ENCODE measurements at regions not wholly inside any gene's neighbourhood (a gene's known extent, or its start where the extent isn't known, plus 50 kb on each side); places are given as distances from the start of the nearest gene placed in this dataset.

DNA sequence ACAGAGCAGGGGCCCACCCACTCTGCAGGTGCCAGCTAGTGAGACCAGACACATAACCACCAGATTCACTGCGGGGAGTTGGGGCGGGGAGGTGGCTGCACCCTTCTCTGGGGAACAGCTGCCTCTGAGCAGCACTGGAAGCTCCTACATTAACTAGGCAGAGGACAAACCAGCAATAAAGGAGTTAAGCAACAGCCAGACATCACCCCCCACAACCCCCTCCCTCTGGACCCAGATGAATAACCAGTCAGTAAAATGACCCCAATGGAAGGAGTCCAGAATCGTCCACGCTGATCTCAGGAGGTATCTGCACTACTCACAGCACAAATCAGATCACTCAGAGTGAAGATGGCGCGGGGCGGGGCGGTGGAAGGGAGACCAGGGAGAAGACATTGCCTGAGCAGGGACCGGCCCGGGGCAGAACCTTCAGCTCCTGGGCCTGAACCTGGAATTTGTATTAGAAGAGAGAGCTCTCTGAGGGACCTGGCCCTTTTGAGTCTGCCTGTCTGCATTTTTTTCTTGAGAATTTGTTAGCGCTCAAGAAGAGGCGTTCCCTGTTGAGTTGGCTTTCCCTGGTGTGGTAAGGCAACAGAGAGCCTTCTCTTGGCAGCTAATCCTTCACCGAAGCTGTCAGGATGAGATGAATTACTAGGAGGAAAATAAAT, 125.5 kb upstream of the NCAM1 start:
- DNase-seq: no peak

DNA sequence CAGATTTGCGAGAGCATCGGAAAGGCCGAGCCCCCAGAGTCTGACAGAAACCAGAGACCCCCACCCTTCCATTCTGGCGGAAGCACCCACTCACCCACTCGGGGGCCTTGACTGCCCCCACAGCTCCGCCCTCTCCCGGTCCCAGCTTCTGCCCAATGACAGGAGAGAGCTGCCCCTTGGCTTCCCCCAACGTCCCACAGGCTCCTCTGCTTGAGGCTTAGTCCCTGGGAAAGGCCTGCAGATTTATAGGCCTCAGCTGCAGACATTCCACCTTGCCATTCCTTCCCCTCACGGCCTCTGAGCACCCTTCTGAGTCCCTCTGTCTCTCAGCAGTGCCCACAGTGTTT, 125.0 kb upstream of the NCAM1 start:
- DNase-seq: no peak

DNA sequence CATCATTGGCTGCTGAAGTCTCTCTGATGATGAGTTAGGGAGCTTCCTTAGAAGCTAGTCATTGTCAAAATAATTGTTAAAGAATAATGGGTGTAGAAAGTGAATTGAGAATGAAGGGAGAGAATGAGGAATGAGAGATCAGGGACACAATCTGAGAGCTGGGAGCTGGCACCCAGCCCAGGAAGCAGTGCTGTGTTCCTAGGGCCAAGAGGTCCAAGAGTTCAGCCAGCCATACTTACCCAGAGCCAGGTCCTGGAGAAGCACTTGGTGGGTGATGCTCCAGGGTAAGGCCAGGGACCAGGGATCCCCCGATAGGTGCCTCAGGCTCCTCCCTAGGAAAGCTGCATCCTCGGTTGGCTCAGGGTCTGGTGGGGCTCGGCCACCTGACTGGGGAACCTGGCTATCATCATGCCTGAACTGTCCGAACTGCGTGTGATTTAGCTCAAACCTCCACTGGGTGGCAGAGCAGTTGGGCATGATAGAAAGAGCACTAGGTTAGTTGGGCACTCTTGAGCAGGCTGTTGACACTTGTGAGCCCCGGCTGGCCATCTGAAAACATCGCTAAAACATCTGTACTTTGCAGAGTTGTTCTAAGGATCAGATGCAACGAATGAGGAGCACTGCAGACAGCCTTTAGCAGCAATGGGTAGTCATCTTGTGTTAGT, 123.9 kb upstream of the NCAM1 start:
- DNase-seq: no peak

DNA sequence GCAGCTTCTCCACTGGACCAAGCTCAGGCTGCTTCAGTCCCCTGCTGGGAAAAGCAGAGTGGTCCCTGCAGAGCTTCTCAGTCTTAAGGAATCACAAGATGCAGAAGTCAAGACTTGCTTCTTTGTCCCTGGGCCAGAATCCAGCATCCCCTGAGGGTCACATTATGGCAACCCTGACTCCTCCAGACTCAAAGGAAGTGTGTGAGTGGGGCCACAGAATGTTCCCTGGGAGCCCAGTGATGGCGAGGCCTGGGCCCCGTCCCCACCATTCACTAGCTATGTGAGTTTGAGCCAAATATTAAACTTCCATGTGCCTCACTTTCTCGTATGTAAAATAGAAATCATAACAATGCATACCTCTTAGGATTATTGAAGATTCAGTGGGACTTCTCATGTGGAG, 122.2 kb upstream of the NCAM1 start:
- no peak for DNase-seq

DNA sequence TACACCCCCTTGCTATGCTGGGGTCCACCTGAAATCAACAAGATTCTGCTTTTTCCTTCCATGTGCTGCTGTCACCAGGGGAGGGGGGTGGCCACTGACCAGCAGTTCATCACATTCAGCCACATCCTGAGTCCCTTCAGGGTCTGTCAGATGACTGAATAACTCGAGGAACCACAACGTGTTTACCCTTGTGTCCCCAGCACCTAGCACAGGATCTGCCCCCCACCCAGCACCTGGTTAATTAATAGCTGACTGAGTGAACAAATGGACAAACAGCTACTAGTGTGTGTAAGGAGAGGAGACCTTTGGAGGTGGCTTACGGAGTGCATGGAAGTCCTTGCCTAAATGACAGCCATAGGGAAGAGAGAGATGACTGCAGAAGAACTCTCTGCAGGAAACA, 119.5 kb upstream of the NCAM1 start:
- no peak for DNase-seq

DNA sequence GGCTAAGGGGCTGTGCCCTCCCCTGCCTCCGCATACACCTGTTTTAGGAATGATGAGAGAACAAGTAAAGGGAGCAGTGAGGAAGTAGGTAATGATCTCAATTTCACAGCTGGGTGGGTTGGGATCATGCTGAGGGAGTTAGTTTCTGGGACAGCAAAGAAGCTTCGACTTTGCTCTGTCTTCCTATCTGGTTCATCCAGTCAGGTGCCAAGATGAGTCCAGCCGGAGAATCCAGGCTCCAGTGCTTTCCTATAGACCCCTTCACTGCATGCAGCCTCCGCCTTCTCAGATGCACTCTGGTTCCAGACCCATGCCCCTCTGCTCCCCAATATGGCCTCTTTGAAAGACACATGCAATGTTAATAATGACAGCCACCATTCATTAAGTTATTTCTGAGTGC, 119.1 kb upstream of the NCAM1 start:
- no peak for DNase-seq

DNA sequence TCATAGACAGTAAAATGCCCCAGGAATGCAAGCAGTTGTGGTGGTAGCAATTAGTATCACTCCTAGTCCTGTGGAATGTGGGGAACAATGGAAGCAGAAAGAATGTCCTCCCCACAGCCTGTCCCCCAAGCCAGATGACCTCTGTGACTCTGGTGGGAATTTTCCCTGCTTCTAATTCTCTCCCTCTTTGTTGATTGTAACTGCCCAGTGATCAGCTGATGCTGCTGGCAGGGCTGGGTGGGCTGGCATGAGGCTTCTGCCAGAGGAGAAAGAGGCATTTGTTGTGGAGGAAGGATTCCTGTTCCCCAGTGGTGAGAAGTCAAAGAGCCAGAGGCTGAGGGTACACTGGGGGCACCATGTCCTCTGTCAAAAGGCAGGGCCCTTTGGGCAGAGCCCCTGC, 116.7 kb upstream of the NCAM1 start:
- no peak for DNase-seq

DNA sequence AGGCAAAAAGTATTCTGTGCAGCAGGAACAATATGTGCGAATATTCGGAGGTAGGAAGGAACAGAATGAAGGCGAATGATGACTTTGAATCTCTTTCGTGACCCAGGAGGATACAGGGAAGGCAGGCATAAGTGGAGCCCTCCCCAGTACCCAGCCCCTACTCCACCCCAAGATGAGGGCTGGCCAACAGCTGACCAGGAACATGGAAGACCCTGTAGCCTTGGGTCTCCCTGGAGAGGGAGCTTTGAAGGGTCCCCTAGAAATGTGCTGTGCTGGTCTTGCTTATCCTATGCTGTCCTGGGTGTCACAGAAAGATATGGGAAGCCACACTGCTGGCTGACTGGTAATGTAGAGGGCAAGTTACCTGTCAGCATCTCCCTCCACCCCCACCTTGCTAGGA, 113.7 kb upstream of the NCAM1 start:
- DNase-seq: no peak

DNA sequence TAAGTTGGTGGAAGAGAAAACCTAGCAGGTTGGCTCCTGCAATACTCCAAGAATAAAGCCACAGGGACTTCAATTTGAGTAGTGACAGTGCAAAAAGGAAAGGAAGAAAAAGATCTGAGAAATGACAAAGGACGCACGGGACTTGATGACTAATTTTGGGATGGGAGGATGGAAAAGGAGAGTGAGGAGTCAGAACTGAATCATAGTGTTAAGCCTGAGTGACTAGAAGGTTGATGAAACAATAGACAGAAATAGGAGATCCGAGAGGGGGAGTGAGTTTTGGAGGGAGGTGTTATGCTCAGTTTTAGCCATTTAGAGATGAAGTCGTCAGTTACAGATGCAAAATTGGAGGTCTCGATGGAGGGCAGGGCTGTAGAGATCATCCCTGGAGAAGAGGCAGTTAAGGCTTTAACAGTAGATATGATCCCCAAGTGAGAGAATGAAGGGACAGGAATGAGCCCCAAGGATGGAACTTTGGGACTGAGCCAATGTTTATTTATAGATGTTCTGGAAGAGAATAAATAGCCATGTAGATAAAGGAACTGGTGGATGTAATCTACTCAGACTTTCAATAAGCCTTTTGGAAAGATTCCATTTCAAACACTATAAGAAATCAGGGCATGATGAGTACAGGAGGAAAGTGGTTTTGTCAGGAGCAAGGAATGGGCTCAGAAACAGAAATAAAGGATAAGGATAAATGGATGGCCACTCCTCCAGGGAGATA, 108.9 kb upstream of the NCAM1 start:
- DNase-seq: no peak

DNA sequence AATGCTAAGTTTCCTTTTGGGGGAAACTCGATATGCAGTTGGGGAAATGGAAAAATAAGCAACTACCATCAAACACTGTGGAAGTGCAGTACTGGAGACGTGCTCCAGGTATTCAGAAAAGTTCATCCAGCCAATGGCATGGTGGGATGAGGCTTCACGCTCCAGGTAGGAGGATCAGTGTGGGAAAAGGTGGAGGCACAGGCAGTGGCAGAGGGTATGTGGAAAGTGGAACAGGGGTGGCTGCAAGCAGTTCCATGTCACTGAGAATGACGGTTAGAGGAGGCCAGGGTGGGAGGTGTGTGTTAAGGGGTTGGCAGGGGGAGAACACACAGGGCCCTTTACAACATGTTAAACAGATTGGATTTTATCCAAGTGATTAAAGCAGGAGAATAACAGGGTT, 105.1 kb upstream of the NCAM1 start:
- DNase-seq: no peak

DNA sequence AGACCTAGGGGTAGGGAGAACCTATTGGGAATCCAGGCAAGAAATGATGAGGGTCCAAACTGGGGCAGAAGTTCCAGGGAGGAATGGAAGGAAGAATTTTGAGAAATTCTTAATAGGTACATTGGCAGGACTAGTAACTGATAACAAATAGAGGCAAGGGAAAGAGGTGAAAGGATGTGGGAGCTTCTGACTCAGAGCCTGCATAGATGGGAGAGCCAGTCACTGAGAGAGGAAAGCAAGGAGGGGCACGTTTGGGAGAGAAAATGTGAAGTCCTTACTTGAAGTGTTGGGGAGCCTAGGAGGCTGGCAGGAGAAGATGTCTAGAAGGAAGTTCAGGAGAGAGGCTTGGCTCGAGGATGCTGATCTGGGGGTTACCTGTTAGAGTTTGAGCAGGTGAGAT, 104.6 kb upstream of the NCAM1 start:
- DNase-seq: no peak

DNA sequence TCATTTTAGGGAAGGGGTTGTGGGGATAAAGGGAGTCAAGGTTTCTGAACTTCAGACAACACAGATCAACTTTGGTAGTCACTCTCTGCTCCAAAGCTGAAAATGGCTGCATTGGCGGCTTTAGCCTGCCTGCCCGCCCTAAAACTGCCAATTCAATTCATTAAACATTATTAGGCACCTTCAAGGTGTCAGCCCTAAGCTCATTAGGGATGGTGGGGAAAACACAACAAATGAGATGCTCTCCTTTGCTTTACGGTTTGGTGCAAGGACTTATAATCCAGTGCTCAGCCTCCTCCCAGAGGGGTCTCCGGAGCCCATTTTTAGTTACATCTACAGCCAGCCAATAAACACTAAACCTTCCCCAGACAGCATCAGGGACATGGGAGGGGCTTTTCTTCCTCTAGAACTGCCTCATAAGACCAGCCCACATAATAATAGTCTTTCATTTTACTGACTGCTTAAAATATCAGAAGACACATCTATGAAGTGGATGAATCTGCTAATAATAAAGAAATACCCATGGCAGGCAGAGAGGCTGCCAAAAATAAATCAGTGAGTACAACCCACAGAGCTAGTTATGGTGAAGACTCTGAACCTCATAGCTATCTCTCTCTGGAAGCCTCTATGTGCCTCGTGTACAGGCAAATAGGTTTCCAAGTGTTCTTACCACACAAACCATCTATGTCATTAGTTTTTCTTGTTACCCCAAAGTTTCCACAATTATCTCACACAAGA, 102.8 kb upstream of the NCAM1 start:
- no peak for DNase-seq

DNA sequence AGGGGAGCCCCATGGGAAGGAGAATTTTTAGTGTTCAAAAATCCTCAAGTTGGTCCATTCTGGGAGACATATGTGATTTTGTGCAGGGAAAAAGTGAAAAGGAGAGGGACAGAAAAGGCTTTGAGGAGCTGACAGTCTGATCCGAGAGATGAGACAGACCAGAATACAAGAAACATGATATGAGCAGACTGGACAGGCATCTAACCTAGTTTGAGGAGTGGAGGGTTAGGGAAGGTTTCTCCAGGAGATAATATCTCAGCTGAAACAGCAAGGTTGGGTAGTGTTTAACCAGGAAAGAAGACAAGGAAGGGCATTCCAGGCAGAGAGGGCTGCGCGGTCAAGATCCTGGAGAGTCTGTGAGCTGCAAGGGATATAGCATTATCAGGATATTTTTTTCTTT, 101.4 kb upstream of the NCAM1 start:
- no peak for DNase-seq

DNA sequence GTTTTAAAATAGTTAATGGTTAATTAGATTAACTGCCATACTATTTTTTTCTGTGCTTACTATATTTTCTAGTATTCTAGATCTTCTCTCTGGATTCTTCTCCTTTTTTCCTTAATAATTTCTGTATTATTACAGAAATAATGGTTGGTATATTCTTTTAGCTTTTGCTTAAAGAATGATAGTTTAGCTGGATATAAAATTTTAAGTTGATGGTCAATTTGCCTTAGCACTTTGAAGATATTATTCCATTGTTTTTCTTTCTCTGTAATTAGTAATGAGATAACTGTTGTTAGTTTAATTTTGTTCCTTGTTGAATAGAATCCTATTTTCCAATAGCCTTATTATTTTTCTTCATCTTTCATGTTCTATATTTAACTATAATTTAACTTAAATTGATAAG, 99.9 kb upstream of the NCAM1 start:
- no peak for DNase-seq

DNA sequence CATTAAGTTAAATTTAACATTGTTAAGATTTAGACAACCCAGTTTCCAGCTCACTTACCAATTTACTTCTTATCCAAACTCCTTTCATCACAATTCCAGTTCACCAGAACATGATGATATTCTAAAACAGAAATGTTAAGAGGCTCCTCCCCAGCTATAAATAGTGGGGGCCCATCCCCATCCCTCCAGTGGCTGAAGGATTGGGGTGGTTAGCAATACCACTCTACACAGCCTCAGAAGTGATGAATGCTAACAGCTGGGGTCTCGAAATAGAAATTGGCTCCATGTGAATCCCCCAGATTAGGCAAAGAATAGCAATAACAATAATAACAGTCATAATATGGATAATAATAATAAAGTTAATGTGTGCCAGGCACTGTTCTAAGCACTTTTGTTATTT, 97.9 kb upstream of the NCAM1 start:
- DNase-seq: no peak

DNA sequence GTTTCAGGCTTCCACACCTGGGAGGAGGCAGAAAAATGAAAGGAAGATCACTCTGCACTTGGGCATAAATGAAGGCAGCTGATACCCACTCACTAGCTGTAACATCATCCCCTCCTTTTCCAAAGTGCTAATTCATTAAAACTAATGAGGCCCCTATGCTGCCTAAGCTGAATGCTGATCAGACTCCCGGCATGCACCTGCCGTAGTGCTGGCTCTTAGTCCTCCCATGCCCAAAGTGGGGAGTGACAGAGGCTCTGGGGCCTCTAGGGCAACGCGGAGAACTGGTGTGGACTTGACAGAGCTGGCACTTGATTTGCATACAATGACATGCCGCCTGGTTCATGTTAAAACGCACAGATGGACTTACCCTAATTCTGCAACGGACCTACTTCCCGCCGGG, 96.5 kb upstream of the NCAM1 start:
- DNase-seq: no peak

DNA sequence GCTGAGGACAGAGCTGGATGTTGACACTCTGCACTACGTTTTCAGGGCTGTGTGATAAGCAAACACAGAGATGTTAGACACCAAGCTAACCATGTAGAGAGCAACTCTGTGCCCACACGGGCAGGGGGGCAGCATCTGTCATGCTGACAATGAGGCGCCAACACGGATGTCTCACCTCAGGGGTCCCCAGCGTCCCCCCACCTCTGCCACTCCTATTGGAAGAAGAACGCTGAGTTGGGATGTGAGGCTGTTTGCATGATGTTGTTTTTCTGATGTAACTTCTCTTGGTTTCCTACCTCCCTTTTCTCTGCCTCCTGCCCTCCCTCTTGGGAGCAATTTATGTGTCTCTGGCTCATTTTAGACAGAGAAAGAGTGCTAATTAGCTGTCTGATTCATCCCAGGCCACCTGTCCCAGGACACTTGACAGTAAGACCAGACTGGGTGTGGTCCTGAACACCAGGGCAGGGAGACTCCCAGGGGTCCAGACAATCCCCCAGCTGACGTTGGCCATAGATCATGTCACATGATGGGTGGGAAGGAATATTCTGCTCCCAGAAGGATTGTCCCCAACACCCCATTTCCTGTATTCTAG, 89.2 kb upstream of the NCAM1 start:
- no peak for DNase-seq

DNA sequence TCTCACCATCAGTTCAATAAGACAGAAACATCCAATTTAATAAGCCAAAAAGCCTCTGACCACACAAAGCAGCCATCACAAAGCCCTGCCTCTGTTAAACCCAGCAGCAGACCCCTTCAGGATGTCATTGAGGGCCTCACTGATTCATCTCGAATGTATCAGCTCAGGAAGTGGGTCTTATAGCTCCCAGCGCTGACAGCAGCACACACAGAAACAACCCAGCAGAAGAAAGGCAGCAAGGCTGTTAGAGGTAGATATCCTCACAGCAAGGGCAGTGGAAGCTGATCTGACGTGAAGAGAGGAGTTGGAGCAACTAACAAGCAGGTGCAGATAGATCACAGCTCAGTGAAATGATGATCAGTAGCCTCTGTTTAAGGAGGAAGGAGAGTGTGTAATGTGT, 86.2 kb upstream of the NCAM1 start:
- DNase-seq: no peak

DNA sequence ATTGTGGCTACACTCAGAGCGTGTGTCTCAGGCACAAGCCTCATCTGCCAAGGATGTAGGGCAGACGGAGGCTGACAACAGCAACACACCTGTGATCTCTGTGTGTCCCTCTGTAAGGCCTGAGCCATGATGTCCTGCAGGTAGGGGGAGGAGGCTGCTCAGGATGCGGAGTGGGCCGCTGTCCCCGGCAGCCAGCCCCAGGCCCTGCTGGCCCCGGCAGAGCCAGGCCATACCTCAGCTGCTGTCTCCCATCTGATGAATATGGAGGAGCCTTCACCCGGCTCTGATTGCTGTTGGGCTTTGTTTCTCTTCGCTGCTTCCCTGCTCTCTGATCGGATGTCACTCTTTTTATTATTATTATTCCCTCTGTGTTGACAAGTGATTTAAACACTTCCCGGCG, 83.6 kb upstream of the NCAM1 start:
- no peak for DNase-seq

DNA sequence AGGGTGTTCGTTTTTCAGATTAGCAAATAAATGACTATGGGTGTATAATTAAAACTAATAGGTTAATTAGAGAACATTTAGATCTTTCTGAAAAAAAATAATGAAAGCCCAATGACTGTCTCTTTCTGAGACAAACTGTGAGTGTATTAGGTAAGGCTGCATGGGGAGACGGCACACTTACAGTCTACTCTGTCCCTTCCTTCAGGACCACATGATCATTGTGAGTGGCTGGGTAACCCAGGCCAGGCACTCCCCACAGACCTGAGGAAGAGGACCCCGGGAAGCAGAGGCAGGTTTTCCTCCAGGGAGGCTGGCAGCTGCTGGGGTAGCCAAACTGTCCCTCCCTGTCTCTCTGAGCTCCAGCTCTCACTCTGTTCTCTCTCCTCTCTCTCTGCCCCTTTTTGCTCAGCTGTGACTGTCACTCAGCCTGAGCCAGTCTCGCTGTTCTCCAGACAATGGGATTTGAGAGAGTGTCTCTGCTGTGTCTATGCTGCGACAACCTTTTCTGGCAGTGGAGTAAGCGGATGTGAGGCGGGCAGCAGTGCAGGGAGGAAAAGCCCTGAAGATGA, 83.1 kb upstream of the NCAM1 start:
- no peak for DNase-seq

DNA sequence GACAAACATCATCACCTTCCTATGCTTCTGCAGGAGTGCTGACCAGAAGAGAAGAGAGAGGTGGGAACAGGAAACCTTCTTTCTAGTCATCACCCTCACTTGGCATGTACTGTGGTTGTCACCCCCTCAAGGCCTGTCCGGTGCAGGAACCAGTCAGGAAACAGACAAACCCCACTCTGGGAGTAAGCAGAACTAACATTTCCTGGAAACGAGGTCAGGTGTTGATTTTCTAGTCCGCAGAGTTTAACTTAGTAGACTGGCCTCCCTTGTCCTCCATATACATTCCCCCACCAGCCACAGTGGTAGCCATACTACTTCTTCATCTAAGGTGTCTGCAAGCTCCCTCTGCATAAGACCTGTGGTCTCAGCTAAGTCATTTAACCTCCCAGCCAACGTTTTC, 80.7 kb upstream of the NCAM1 start:
- DNase-seq: no peak

DNA sequence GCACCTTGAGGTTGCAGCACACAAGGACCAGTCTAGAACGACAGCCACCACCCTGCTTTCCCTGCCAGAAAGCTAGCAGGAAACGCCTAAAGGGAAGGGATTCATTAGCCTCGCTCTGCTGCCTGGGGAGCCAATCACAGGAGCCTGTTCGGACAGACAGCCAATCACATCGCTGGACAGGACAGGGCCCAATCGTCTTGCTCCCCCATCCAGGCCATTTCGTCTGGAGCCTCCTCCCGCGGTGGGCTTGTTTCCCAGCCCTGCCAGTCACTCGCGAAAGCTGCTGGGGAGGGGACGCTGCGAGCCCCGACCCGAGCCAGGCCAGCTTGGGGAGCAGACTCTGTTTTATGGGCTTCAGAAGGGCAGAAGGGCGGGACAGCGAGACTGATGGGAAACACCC, 79.8 kb upstream of the NCAM1 start:
- DNase-seq: peak; percentile 27 to 67

Measured in NCI-H187 (cell line).